Amniotic stem cell (primary cell): ENCODE measurements at regions not wholly inside any gene's neighbourhood (a gene's known extent, or its start where the extent isn't known, plus 50 kb on each side); places are given as distances from the start of the nearest gene placed in this dataset.

Experiments used
- DNase-seq: peaks from one replicate; lab custom pipeline; 2025; lab: John Stamatoyannopoulos, UW

DNA sequence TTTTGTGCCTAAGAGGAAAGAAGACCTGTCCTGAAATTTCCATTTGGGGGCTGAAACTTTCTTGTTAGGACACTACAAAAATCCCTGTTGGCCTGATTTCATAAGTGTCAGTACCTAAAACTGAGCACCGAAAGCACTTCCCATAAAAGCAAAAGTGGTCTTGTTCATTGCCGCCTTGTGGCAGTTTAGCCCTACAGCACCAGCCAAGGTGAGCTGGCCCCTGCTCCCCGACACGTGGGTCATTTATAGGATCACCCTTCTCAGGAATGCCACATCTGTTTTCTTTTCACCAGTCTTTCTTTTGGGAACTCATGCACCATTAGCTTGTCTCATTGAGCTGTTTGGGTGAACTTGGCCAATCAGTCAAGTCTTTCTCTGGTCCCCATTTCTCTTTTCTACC, 155.8 kb upstream of the KAZN start:
- DNase-seq: no peak

DNA sequence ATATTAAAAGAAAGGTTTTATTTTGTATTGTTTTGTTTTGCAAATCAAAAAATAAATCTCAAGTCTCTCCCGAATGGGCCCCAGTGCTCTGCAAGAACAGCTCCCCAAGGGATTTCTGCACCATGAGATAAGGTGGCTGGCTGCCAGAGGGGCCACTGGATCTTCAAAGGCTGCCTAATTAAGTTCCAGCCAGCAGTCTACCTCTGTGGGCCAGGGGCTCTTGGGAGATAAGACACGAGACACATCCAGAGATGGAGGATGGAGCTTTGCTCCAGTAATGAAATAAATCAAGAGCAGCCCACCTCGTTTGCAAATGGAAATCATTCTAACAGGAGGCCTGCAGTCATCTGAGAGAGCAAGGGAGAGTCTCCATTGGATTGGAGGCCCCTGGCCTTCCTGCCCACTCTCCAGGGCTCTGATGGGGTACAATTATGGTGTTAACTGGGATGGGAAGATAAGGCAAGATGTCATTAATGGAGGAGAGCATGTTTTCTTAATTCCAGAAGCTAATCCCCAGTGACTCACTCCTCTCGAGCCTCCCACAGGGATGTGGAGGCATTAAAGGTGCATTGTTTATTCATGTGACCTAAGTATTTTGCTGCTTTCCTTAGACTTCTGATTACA, 155.2 kb upstream of the KAZN start:
- no peak for DNase-seq

DNA sequence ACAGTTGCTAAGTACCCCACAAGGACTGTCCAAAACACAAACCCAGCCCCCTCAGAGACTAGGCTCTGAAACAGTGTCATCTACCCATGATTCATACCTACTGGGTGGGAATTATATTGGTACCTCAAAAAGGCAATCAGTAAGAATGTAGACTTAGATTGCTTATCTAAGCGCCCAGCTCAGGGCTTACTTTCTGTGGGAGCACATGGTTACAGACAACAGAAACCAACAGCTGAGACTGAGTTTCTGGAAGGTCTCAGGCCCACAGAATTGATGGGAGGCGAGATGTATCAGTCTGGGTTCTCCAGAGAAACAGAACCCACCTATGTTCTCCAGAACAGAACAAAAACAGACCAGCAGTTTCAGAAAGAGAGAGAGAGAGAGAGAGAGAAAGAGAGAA, 147.3 kb upstream of the KAZN start:
- DNase-seq: no peak

DNA sequence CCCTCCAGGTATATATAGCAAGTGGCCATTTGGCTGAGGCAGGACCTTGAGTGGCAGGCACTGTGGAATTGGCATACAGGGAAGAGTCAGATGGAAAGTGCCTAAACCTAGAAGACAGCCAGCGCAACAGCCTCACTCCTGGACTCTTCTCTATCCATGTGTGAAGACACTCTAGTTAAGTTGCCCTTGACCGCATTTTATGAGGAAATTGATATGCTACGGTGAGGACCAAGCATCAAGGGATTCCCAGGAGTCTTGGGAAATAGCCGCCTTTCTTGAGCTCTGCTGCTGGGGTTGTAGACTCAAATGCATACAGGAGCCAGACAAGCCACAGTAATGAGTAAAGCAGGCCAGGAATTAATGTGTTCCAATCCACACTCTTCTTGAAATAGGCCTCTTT, 145.9 kb upstream of the KAZN start:
- no peak for DNase-seq

DNA sequence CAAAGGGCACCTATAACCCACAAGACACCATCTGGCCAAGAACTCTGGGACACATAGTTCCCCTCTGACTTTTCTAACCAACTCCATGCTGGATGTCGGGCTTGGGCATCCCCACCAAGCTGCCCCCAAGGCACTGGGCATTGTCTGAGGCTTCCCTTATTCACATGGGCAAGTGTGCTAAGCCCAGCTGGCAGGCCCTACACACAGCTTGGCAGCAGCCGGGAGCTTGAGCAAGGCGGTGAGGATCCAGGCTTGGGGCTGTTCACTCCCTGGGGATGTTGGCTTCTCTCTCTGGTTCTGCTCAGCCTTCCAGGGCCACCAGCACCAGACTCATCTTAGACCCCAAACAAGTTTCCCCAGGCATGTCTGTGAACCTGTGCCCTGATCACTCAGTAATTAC, 138.3 kb upstream of the KAZN start:
- DNase-seq: no peak

DNA sequence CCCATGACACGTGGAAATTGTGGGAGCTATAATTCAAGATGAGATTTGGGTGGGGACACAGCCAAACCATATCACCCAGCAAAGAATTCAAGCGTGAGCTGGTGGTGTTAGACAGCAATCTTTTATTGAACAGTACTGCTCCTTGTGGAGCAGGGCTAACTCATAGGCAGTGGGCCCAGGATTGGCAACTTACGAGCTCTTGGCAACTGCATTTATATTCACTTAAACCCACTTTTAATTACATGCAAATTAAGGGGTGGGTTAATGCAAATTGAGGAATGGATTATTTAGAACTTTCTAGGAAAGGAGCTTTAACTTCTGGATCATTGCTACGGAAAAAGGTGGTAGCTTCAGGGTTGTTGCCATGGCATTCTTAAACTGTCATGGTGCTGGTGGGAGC, 135.6 kb upstream of the KAZN start:
- DNase-seq: no peak

DNA sequence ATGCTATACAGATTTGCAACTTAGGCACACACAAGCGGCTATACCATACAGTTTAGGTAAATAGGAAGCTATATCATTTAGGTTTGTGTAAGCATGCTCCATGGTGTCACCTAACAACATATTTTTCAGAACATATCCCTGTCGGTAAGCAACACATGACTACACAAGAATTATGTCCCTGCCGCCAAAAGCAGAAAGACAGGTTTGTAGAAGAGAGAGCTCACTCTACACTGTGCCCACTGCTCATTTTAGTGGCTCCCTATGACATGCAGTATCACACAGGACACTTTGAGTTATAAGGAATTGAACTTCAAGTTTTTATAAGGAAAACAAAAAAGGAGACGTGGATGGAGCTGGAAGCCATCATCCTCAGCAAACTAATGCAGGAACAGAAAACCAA, 132.5 kb upstream of the KAZN start:
- DNase-seq: no peak

DNA sequence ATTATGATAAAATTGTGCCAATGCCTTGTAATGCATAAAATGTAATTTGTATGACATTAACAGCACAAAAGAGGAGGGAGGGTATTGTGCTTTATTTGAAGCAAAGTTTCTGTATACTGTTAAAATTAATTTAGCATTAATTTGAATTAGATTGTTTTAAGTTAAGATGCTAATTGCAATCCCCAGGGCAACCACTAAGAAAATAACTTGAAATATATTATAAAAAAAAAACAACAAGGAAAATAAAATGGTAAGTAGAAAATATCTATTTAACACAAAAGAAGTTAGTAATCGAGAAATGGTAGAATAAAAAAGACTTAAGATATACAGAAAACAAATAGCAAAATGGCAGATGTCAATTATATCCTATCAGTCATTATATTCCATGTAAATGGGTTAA, 131.4 kb upstream of the KAZN start:
- DNase-seq: no peak

DNA sequence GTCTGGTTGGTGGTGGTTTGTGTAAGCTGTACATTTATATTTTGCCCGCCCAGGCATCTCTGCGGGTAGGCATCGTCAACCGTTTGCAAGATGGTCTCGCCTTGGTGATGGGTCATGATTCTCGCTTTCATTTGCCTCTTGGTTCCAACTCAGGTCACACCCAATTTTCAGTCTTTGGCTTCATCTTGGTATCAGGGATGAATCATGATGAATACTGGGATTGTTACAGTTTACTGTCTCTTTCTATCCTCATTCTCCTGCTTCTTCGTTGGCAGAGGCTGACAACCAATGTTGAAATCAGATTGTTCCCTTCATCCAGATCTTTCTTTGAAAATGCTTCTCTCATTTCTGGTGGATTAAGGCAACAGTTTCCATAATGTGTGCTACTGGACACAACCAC, 129.7 kb upstream of the KAZN start:
- DNase-seq: no peak

DNA sequence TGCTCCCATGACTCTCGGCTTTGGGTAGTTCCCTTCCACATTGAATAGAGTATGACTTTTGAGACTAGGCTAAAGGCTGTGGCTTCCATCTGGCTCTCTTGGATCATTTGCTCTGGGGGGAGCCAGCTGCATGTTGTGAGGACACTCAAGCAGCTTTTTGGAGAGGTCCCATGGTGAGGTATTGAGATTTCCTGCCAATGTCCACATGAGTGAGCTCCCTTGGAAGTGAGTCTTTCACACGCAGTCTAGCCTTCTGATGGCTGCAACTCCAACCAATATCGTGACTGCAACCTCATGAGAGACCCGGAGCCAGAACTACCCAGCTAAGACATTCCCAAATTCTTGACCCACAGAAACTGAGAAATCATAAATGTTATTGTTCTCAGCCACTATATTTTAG, 127.7 kb upstream of the KAZN start:
- DNase-seq: no peak

DNA sequence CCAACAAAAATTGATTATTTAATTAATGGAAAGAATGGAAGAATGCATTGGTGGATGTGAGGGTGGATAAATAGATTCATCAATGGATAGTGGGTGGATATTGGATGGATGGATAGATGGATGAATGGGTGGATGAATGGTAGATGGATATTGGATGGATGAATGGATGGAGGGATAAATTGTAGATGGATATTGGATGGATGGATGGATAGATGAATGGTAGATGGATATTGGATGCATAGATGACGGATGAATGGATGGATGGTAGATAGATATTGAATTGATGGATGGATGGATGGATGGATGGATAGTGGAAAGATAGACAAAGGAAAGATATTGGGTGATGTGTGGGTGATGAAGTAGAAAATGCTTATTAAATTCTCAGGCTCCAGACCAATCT, 123.6 kb upstream of the KAZN start:
- no peak for DNase-seq

DNA sequence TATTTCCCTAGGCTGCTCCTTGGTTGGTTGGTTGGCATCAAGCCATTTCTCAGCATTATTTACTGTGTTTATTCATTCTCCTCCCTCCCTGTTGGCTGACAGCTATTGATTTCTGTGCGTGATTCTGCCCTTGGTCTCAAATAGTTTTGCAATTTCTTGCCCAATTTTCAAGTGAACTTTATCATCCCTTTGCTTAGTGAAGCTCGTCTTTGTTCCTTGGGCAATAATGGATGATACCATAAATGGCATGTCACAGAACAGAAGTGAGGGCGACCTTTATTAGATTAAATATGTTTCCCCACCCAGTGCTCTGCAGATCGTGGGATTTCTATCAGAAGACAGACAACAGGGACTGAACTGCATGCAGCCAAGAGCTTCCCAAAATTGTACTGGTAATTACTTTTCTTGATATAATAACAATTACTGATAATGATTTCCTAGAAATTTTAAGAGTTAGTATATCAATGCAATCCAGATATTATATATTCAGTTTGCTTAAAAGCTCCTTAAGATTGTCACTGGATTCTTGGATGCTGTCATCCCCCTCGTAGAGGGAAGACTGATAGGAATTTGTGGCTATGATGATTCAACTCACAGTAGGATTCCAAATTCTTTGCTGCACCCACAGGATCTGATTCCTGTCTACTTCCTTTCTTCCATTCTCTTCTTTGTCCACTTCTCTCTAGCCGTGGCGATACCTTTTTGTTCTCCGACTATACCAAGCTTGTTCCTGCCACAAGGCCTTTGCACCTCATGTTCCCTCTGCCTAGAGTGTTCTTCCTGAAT, 122.1 kb upstream of the KAZN start:
- no peak for DNase-seq

DNA sequence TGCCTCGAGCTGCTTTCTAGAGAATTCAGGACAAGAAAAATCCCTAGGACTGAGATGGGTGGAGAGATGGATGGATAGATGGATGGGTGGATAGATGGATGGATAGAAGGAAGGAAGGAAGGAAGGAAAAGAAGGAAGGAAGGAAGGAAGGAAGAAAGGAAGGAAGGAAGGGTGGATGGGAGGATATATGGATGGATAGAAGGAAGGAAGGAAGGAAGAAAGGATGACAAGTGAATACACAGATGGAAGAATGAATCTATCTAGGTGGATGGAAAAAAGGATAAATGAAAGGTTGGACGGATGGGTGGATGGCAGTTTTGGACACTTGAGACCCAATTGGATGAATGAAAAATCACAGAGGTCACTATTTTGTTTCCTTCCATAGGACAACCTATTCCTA, 120.4 kb upstream of the KAZN start:
- DNase-seq: no peak

DNA sequence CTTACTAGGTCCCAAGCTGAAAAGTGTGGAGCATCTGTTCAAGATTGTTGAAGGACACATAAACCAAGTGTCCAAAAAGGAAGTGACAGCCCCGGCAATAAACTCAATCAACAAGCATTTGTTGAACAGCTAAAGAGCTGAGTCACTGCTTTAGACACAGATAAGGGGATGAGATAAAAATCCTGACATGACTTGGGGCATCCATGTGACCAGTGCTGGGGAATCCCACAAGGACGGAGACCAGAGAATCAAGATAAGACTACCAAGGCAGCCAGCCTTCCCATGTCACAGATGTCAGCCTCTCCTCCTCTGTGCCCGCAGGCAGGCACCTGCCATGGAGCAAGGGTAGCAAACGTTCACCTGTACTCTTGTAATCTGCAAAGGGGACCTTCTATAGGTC, 118.6 kb upstream of the KAZN start:
- no peak for DNase-seq

DNA sequence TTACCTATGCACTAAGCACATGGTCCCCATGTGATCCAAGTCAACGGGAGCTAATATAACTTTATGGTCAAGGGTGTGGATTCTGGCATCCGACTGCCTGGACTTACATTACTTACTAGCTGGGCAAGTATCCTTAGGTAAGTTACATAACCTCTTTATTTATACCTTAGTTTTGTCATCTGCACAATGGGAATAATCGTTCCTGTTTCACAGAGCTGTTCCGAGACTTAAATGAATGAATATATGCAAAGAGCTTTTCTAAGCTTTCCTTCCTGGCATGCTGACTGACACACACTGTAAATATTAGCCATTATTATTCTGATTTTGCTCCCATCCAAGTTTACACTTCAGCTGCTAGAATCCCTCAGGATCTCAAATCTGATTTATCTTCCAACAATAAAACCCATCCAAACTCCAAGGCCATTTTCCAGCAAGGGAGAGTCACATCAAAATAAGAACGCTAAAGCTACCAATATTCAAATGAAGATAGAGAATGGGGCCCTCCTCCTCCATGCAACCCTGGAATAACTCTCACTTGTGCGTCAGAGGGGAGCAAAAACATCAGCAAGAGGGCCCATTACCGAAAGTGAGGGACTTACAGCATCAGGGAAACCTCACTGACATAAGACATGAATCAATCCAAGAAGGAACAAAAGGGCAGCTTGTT, 115.6 kb upstream of the KAZN start:
- no peak for DNase-seq

DNA sequence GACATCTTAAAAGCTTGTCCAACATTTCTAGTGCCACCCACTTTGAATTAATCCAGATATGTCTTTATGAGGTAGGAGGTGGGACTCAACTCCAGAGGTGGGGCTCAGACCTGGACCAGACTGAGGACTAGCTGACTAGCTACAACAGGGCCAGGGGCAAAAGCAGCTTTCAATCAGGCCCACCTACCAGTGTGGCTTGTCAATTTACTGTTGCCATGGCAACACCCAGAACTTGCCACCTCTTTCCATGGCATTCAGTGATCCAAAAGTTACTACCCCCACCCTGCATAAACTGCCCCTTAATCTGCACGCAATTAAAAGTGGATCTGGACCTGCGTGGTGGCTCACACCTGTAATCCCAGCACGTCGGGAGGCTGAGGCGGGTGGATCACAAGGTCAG, 113.2 kb upstream of the KAZN start:
- no peak for DNase-seq

DNA sequence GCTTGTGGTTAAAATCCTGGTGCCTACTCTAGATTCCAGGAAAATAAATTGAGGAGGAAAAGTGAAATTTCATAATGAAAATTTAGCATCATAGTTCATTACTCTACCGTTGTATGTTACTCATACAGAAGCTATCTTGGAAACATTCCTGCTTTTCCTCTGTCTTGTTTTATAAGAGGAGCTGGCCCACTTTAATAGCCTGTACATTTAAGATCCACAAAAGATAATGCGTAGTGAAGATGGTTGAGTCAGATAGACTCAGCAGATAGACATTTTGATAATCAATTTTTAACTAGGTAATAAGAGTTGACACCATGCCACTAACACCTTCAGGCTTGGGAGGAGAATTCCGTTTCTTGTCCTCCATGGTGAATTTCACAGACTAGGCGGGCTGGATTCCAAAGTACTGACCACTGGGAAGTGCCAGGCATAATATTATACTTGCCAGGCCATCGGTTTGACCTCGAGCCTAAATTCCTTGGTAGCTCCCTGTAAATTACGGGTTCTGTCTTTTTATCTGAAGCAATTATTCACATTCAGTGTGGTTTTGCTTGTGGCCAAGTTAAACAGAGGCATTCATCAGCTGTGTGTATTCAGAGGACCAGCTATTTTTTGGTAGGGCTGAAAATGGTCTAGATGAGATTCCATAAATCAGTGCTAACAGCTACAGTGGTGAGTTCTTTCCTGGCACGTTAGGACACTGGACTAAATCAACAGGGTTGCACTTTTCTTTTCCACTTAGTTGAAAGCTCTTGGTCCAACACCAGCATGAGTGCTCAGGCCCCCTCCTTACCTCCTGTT, 111.9 kb upstream of the KAZN start:
- DNase-seq: peak; percentile 43

DNA sequence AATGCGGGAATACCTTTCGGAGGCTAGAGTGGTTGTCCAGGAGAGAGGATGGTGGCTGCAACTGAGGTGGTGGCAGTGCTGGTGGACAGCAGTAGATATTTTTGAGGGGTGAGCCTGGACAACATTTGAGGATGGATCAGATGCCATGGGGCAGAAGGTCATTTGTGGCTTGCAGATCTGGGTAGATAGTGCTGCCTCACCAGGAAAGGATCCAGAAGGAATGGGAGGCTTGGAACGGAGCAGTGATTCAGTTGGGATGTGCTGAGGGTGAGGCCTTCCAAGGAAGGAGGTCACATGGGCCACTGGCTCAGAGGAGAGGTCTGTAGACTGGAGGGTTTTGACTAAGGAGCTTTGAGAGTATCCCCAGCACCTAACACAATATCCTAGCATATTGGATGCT, 110.8 kb upstream of the KAZN start:
- DNase-seq: no peak

DNA sequence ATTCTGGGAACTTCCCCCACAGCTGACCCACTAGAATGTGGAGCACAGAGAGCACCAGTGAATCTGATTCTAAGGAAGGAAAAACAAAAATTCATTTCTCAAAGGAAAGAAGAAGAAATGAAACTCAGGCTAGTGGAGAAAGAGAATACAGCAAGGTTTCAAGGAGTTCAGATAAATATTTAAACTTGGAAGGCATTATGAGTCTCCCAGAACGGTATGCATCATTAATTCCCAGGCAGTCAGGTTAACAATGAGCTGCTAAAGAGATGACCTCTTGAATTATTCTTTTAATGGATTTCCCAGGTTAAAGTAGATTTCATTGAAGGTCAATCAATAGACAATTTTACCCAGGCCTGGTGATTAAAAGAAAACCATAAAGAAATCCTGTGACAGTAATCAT, 103.6 kb upstream of the KAZN start:
- DNase-seq: no peak

DNA sequence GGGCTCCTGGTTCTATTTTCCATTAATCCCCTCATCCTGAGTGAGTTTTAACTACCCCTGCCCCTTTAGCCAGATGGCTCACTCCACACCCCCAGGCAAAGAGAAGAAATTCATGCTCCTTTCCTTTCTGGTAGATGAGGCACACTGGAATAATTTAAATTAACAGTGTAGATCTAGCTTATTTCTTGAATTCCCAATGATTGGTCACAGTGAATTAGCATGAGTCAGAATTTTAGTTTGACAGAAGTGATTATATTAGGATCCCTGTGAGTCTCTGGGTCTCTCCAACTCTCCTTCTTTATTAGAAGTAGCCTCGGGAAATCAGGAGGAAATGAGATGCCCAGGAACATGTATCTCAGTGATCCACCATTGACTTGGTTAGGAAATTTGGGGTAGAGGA, 103.1 kb upstream of the KAZN start:
- no peak for DNase-seq

DNA sequence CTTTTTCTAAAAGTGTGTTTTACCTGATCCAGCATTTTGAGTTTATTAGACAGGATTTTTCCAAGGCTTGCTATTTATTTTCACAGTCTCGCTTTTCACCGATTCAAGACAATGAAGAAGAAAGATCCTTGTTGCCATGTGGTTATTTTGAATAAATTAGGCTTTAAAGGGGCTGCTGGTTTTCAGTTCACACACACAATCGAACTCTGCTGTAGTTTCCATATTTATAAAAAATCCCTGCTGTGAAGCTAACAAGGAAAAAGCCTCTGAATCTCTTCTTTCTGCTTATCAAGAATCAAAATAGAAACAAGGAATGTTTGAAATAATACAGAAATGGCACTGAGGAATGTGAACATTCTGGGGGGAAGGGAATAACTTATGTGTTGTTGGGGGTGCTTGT, 102.5 kb upstream of the KAZN start:
- DNase-seq: no peak

DNA sequence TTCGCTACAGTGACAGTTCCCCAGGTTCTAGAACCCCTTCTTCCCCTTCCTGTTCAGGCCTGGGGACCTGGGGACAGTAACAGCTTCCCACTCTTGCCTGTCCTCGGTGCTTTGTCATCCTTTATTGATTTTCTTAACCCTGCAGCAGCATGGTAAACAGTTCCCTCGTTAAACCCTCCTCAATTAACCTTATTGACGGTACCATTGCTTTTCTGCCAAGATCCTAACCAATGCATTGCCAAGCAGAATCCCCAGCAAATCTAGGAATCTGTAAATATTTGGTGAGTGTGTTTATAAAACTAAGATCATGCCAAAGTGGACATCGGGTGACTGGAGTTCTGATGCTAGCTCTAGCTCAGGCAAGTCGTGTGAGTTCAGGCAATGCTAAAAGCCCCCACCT, 99.6 kb upstream of the KAZN start:
- DNase-seq: no peak
